ENCODE measurements at regions not wholly inside any gene's neighbourhood (a gene's known extent, or its start where the extent isn't known, plus 50 kb on each side); places are given as distances from the start of the nearest gene placed in this dataset.

- TF ChIP-seq CTCF (IDR thresholded peaks at IDR 0.05) (no peak), POLR2A (IDR thresholded peaks at IDR 0.05) (no peak)
Measured at GRCh38 chr16:6063526-6063925, 965.9 kb upstream of the EEF2KMT start.

Measured in uterus (tissue), 2 donors.